ENCODE measurements at regions not wholly inside any gene's neighbourhood (a gene's known extent, or its start where the extent isn't known, plus 50 kb on each side); places are given as distances from the start of the nearest gene placed in this dataset.
"Not testable (repeated sequence)": the region's sequence is repeated elsewhere in the genome, so short reads cannot be mapped to it uniquely, and the experiment has no call there.

GRCh38 chr2:13308989-13309388, 592.3 kb downstream of the TRIB2 start:
- Histone ChIP-seq H3K4me3 (no peak overlapping the region), H3K9me2 (ENCODE audit: insufficient read depth) (no peaks in the 10 kb centered on the region), H3K4me1 (ENCODE audit: insufficient read depth) (no peaks in the 10 kb centered on the region), H3K9ac (no peak overlapping the region), H3K27ac (no peak overlapping the region), H3K27me3 (replicated peaks; ENCODE audit: insufficient read depth) (no peaks in the 10 kb centered on the region), H3F3A (ENCODE audit: insufficient read depth) (no peaks in the 10 kb centered on the region), H3K9me3 (ENCODE audit: low read depth) (no peaks in the 10 kb centered on the region), H3K4me2 (ENCODE audit: unreplicated experiment) (no peak overlapping the region), H3K79me2 (ENCODE audit: insufficient read depth) (no peaks in the 10 kb centered on the region), H4K20me1 (ENCODE audit: insufficient read depth) (no peaks in the 10 kb centered on the region), H2AFZ (no peak overlapping the region), H3K36me3 (ENCODE audit: low read depth) (no peaks in the 10 kb centered on the region)
- no peak for DNase-seq
- in situ Hi-C loops (cut with MboI), result no loop called here
- 41 to 45% methylated on average over 4 of the region's 4 CpGs for WGBS, 2 experiments (ENCODE audit: low coverage in 1 of 2, low lambda C conversion rate in 2 of 2, missing lambda C conversion rate in 2 of 2)
- TF ChIP-seq EZH2 (IDR thresholded peaks at IDR 0.05; ENCODE audit: insufficient read depth, poor library complexity, severe bottlenecking), result no peak
- TF ChIP-seq EZH2phosphoT487 (IDR thresholded peaks at IDR 0.05; ENCODE audit: insufficient read depth, low read depth), result no peak

GRCh38 chr2:13332060-13332459, 615.3 kb downstream of the TRIB2 start:
- H4K20me1 ChIP-seq (ENCODE audit: insufficient read depth), result no peaks in the 10 kb centered on the region
- no peaks in the 10 kb centered on the region for H3K9me2 ChIP-seq (ENCODE audit: insufficient read depth)
- no peaks in the 10 kb centered on the region for H3F3A ChIP-seq (ENCODE audit: insufficient read depth)
- no peaks in the 10 kb centered on the region for H3K27me3 ChIP-seq (replicated peaks; ENCODE audit: insufficient read depth)
- H3K9ac ChIP-seq, result no peak overlapping the region
- TF ChIP-seq EZH2 (IDR thresholded peaks at IDR 0.05; ENCODE audit: insufficient read depth, poor library complexity, severe bottlenecking), result no peak
- TF ChIP-seq EZH2phosphoT487 (IDR thresholded peaks at IDR 0.05; ENCODE audit: insufficient read depth, low read depth), result no peak
- H3K36me3 ChIP-seq (ENCODE audit: low read depth), result no peaks in the 10 kb centered on the region
- no peaks in the 10 kb centered on the region for H3K79me2 ChIP-seq (ENCODE audit: insufficient read depth)
- H3K9me3 ChIP-seq (ENCODE audit: low read depth), result no peaks in the 10 kb centered on the region
- no peak overlapping the region for H3K4me3 ChIP-seq
- DNase-seq, result no peak
- no peaks in the 10 kb centered on the region for H3K4me1 ChIP-seq (ENCODE audit: insufficient read depth)
- H3K27ac ChIP-seq, result no peak overlapping the region
- in situ Hi-C loops (cut with MboI), result no loop called here
- 3 to 4% methylated on average over 2 of the region's 2 CpGs for WGBS, 2 experiments (ENCODE audit: low coverage in 1 of 2, low lambda C conversion rate in 2 of 2, missing lambda C conversion rate in 2 of 2)
- H3K4me2 ChIP-seq (ENCODE audit: unreplicated experiment), result no peak overlapping the region
- H2AFZ ChIP-seq, result no peak overlapping the region

- H3K9me2 ChIP-seq (ENCODE audit: insufficient read depth); H3K9ac ChIP-seq; H3K36me3 ChIP-seq (ENCODE audit: low read depth); H3K4me3 ChIP-seq; H4K20me1 ChIP-seq (ENCODE audit: insufficient read depth); H3K27me3 ChIP-seq (replicated peaks; ENCODE audit: insufficient read depth); H3F3A ChIP-seq (ENCODE audit: insufficient read depth); H3K4me2 ChIP-seq (ENCODE audit: unreplicated experiment); H2AFZ ChIP-seq; DNase-seq; H3K4me1 ChIP-seq (ENCODE audit: insufficient read depth); H3K9me3 ChIP-seq (ENCODE audit: low read depth); in situ Hi-C loops (cut with MboI); H3K79me2 ChIP-seq (ENCODE audit: insufficient read depth); H3K27ac ChIP-seq: not testable (repeated sequence)
Observed at GRCh38 chr2:13334071-13334470, 617.3 kb downstream of the TRIB2 start.

GRCh38 chr2:13334545-13334944, 617.8 kb downstream of the TRIB2 start:
- H3K9me3 ChIP-seq (ENCODE audit: low read depth), result no peaks in the 10 kb centered on the region
- in situ Hi-C loops (cut with MboI), result no loop called here
- H3K27me3 ChIP-seq (replicated peaks; ENCODE audit: insufficient read depth), result no peaks in the 10 kb centered on the region
- no peak overlapping the region for H3K9ac ChIP-seq
- no peaks in the 10 kb centered on the region for H3K36me3 ChIP-seq (ENCODE audit: low read depth)
- H3K4me3 ChIP-seq, result no peak overlapping the region
- no peaks in the 10 kb centered on the region for H3K79me2 ChIP-seq (ENCODE audit: insufficient read depth)
- H4K20me1 ChIP-seq (ENCODE audit: insufficient read depth), result no peaks in the 10 kb centered on the region
- H3K9me2 ChIP-seq (ENCODE audit: insufficient read depth), result no peaks in the 10 kb centered on the region
- no peak overlapping the region for H3K4me2 ChIP-seq (ENCODE audit: unreplicated experiment)
- no peaks in the 10 kb centered on the region for H3F3A ChIP-seq (ENCODE audit: insufficient read depth)
- DNase-seq, result no peak
- H3K4me1 ChIP-seq (ENCODE audit: insufficient read depth), result no peaks in the 10 kb centered on the region
- no peak overlapping the region for H2AFZ ChIP-seq
- TF ChIP-seq EZH2 (IDR thresholded peaks at IDR 0.05; ENCODE audit: insufficient read depth, poor library complexity, severe bottlenecking) (no peak), EZH2phosphoT487 (IDR thresholded peaks at IDR 0.05; ENCODE audit: insufficient read depth, low read depth) (no peak)
- no peak overlapping the region for H3K27ac ChIP-seq

- H3K79me2 ChIP-seq (ENCODE audit: insufficient read depth), result no peaks in the 10 kb centered on the region
- TF ChIP-seq EZH2 (IDR thresholded peaks at IDR 0.05; ENCODE audit: insufficient read depth, poor library complexity, severe bottlenecking) (no peak), EZH2phosphoT487 (IDR thresholded peaks at IDR 0.05; ENCODE audit: insufficient read depth, low read depth) (no peak)
- in situ Hi-C loops (cut with MboI), result no loop called here
- no peaks in the 10 kb centered on the region for H4K20me1 ChIP-seq (ENCODE audit: insufficient read depth)
- no peaks in the 10 kb centered on the region for H3K36me3 ChIP-seq (ENCODE audit: low read depth)
- no peaks in the 10 kb centered on the region for H3K9me3 ChIP-seq (ENCODE audit: low read depth)
- no peaks in the 10 kb centered on the region for H3K9me2 ChIP-seq (ENCODE audit: insufficient read depth)
- no peaks in the 10 kb centered on the region for H3K4me1 ChIP-seq (ENCODE audit: insufficient read depth)
- no peak overlapping the region for H3K4me2 ChIP-seq (ENCODE audit: unreplicated experiment)
- no peak overlapping the region for H3K27ac ChIP-seq
- WGBS, 2 experiments (ENCODE audit: low coverage in 1 of 2, low lambda C conversion rate in 2 of 2, missing lambda C conversion rate in 2 of 2), result 17 to 18% methylated on average over 2 of the region's 2 CpGs
- no peak overlapping the region for H3K9ac ChIP-seq
- no peaks in the 10 kb centered on the region for H3F3A ChIP-seq (ENCODE audit: insufficient read depth)
- no peak for DNase-seq
- H3K4me3 ChIP-seq, result no peak overlapping the region
- no peaks in the 10 kb centered on the region for H3K27me3 ChIP-seq (replicated peaks; ENCODE audit: insufficient read depth)
- H2AFZ ChIP-seq, result no peak overlapping the region
Observed at GRCh38 chr2:13335862-13336535, 619.3 kb downstream of the TRIB2 start.

All from GM23248 (cell line).